Mammary epithelial cell (primary cell): ENCODE measurements at regions not wholly inside any gene's neighbourhood (a gene's known extent, or its start where the extent isn't known, plus 50 kb on each side); places are given as distances from the start of the nearest gene placed in this dataset.

ENCODE experiments used
- CTCF ChIP-seq, 2 donors: IDR thresholded peaks in 1 of 2; conservative IDR thresholded peaks in 1 of 2; 2 replicates each; pipeline ENCODE4 v1.5.1; 2011 to 2012; ENCODE audit warnings: inconsistent platforms in 2 of 2, low read length in 2 of 2, mild to moderate bottlenecking in 2 of 2, control low read depth in 1 of 2, low read depth in 1 of 2; ENCODE audit not compliant: insufficient read depth in 1 of 2; ENCODE audit errors: extremely low read depth in 1 of 2
- EZH2 ChIP-seq: IDR thresholded peaks from 2 replicates; pipeline ENCODE4 v1.6.1; 2012; ENCODE audit warnings: low read length, inconsistent platforms, borderline replicate concordance

- TF ChIP-seq CTCF (conservative IDR thresholded peaks at IDR 0.05 in 1 of 2, IDR thresholded peaks at IDR 0.05 in 1 of 2; ENCODE audit: extremely low read depth in 1 of 2, insufficient read depth in 1 of 2, low read depth in 1 of 2, low read length in 2 of 2) (no peak), EZH2 (no peak)
Measured at GRCh38 chr1:94602316-94602715, 60.8 kb upstream of the F3 start.
